Endodermal cell (in vitro differentiated cells): ENCODE measurements at regions not wholly inside any gene's neighbourhood (a gene's known extent, or its start where the extent isn't known, plus 50 kb on each side); places are given as distances from the start of the nearest gene placed in this dataset.

Experiments
- DNase-seq: peaks from one replicate; pipeline ENCODE4 v3.0.0-alpha.2; 2017
- H3K27ac ChIP-seq: 2 replicates; pipeline ENCODE4 v1.5.1; 2013; ENCODE audit warnings: mild to moderate bottlenecking, low read depth, low read length, moderate library complexity
- H3K27me3 ChIP-seq: 2 replicates; pipeline ENCODE4 v1.6.1; 2013; ENCODE audit warnings: mild to moderate bottlenecking, low read length, moderate library complexity; ENCODE audit not compliant: insufficient read depth, control insufficient read depth, poor library complexity, severe bottlenecking
- H3K36me3 ChIP-seq: 2 replicates; pipeline ENCODE4 v1.7.0; 2013; ENCODE audit warnings: mild to moderate bottlenecking, low read length, moderate library complexity; ENCODE audit not compliant: control insufficient read depth, insufficient read depth
- H3K4me1 ChIP-seq: one replicate; pipeline ENCODE4 v1.7.0; 2013; ENCODE audit warnings: low read length; ENCODE audit not compliant: control insufficient read depth, insufficient read depth
- H3K4me3 ChIP-seq: 2 replicates; pipeline ENCODE4 v1.5.1; 2013; ENCODE audit warnings: mild to moderate bottlenecking, low read length, moderate library complexity
- H3K9ac ChIP-seq: 2 replicates; pipeline ENCODE4 v1.6.1; 2013; ENCODE audit warnings: mild to moderate bottlenecking, low read length, moderate library complexity; ENCODE audit not compliant: poor library complexity, severe bottlenecking; ENCODE audit errors: extremely low read depth
- H3K9me3 ChIP-seq: 2 replicates; pipeline ENCODE4 v1.6.1; 2013; ENCODE audit warnings: mild to moderate bottlenecking, low read length, moderate library complexity; ENCODE audit not compliant: control insufficient read depth
- H3K27ac Mint-ChIP-seq: 2 replicates; pipeline ENCODE4 v1.8.0; 2020; ENCODE audit warnings: mixed read lengths
- H3K27me3 Mint-ChIP-seq: 2 replicates; pipeline ENCODE4 v1.8.0; 2021; ENCODE audit warnings: mild to moderate bottlenecking, mixed read lengths; ENCODE audit not compliant: insufficient read depth
- H3K36me3 Mint-ChIP-seq: 2 replicates; pipeline ENCODE4 v1.8.0; 2020; ENCODE audit warnings: low read depth, mixed read lengths
- H3K4me1 Mint-ChIP-seq: 2 replicates; pipeline ENCODE4 v1.8.0; 2020; ENCODE audit warnings: mixed read lengths
- H3K4me3 Mint-ChIP-seq: 2 replicates; pipeline ENCODE4 v1.8.0; 2020; ENCODE audit warnings: mild to moderate bottlenecking, moderate library complexity, mixed read lengths
- H3K9me3 Mint-ChIP-seq: 2 replicates; pipeline ENCODE4 v1.8.0; 2020; ENCODE audit warnings: mild to moderate bottlenecking, mixed read lengths
- WGBS, 2 experiments: methylation state at CpG; one replicate each; pipeline versions ENCODE4 v1.1.5 to v1.1.7; 2013; ENCODE audit warnings: missing lambda C conversion rate in 2 of 2, mixed read lengths in 1 of 2; ENCODE audit not compliant: insufficient coverage in 1 of 2, insufficient read length in 1 of 2; 5-methylcytosine and 5-hydroxymethylcytosine counted together
- TF ChIP-seq, protein P1 (sequence below): fragments of 200-600 bp; sonication (generic); conservative IDR thresholded peaks from 2 replicates; pipeline ENCODE4 v1.5.0; 2021; ENCODE audit warnings: antibody characterized with exemption, mild to moderate bottlenecking

- no peaks in the 10 kb centered on the region for H3K36me3 Mint-ChIP-seq
- H3K27ac Mint-ChIP-seq, result no peak overlapping the region
- peaks cover 14% of the 10 kb centered on the region for H3K4me1 Mint-ChIP-seq
- Histone ChIP-seq H3K4me3 (no peak overlapping the region), H3K27me3 (peaks cover 11% of the 10 kb centered on the region), H3K9me3 (no peaks in the 10 kb centered on the region), H3K4me1 (no peaks in the 10 kb centered on the region), H3K27ac (no peak overlapping the region), H3K36me3 (no peaks in the 10 kb centered on the region), H3K9ac (no peak overlapping the region)
- DNase-seq, result no peak
- WGBS, 2 experiments, result 87 to 88% methylated on average over 3 to 7 of the region's 7 CpGs
- H3K27me3 Mint-ChIP-seq, result peaks cover 21% of the 10 kb centered on the region
- H3K9me3 Mint-ChIP-seq, result no peaks in the 10 kb centered on the region
- TF ChIP-seq, protein P1, sequence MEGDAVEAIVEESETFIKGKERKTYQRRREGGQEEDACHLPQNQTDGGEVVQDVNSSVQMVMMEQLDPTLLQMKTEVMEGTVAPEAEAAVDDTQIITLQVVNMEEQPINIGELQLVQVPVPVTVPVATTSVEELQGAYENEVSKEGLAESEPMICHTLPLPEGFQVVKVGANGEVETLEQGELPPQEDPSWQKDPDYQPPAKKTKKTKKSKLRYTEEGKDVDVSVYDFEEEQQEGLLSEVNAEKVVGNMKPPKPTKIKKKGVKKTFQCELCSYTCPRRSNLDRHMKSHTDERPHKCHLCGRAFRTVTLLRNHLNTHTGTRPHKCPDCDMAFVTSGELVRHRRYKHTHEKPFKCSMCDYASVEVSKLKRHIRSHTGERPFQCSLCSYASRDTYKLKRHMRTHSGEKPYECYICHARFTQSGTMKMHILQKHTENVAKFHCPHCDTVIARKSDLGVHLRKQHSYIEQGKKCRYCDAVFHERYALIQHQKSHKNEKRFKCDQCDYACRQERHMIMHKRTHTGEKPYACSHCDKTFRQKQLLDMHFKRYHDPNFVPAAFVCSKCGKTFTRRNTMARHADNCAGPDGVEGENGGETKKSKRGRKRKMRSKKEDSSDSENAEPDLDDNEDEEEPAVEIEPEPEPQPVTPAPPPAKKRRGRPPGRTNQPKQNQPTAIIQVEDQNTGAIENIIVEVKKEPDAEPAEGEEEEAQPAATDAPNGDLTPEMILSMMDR, result no peak
- H3K4me3 Mint-ChIP-seq, result no peak overlapping the region
Measured at GRCh38 chr15:70252951-70253320, 155.2 kb upstream of the TLE3 start.

DNA sequence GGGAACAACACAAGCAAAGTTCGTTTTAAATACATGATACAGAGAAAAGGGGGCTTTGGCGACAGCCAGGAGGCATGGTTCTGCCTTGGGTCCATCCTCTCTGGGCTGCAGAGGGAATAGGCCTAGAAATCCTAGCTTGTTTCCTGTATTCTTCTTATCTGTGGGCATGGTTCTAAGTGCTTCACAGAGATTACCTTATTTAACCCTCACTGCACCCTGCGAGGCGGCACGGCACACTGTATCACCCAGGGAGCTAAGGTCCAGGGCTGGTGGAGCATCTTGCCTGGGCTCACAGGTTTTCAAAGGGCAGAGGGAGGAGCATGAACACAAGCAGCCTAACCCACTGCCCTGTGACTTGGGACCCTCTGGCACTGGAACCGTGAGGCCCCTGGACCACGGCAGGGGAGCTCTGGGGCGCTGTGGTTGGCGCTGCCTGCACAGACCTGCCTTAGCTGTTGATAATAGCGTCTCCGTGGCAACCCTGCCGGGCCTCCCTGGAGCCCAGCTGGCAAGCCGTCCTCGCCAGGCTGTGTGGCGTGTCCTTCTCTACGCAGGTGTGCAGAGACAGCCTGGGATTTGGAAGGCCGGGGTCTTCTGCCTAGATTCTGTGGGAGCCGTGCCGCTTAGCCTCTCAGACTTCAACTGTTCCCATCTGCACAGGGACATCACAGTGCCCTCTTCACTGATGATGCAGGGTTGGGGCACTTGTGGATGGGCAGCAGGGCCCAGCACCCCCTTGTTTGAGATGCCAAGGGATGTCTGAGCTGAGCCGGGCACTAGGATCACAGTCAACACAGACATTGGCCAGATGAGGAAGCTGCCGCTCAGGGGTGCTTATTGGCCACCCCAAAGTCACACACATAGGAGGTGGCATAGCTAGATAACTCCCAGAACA lies 154.6 kb upstream of the TLE3 start:
- Mint-ChIP-seq H3K36me3 (no peaks in the 10 kb centered on the region), H3K4me3 (no peak overlapping the region), H3K4me1 (peaks cover 14% of the 10 kb centered on the region), H3K27ac (no peak overlapping the region), H3K9me3 (no peaks in the 10 kb centered on the region), H3K27me3 (peaks cover 18% of the 10 kb centered on the region)
- 92 to 95% methylated on average over 11 to 21 of the region's 21 CpGs for WGBS, 2 experiments
- TF ChIP-seq, protein P1, result no peak
- Histone ChIP-seq H3K4me1 (no peaks in the 10 kb centered on the region), H3K27ac (no peak overlapping the region), H3K4me3 (no peak overlapping the region), H3K36me3 (no peaks in the 10 kb centered on the region), H3K9me3 (no peaks in the 10 kb centered on the region), H3K9ac (no peak overlapping the region), H3K27me3 (peaks cover 11% of the 10 kb centered on the region)
- no peak for DNase-seq

GRCh38 chr15:70251246-70251990 lies 153.7 kb upstream of the TLE3 start:
- Histone ChIP-seq H3K4me3 (no peak overlapping the region), H3K27ac (no peak overlapping the region), H3K9ac (no peak overlapping the region), H3K27me3 (peaks cover 11% of the 10 kb centered on the region), H3K9me3 (no peaks in the 10 kb centered on the region), H3K36me3 (no peaks in the 10 kb centered on the region), H3K4me1 (no peaks in the 10 kb centered on the region)
- Mint-ChIP-seq H3K4me1 (peaks cover 14% of the 10 kb centered on the region), H3K27ac (no peak overlapping the region), H3K4me3 (no peak overlapping the region), H3K36me3 (no peaks in the 10 kb centered on the region), H3K9me3 (no peaks in the 10 kb centered on the region), H3K27me3 (peaks cover 16% of the 10 kb centered on the region)
- TF ChIP-seq, protein P1, result no peak
- WGBS, 2 experiments, result 93 to 94% methylated on average over 7 to 11 of the region's 11 CpGs
- peak; percentile 72 for DNase-seq
